ENCODE measurements at regions not wholly inside any gene's neighbourhood (a gene's known extent, or its start where the extent isn't known, plus 50 kb on each side); places are given as distances from the start of the nearest gene placed in this dataset.

DNA sequence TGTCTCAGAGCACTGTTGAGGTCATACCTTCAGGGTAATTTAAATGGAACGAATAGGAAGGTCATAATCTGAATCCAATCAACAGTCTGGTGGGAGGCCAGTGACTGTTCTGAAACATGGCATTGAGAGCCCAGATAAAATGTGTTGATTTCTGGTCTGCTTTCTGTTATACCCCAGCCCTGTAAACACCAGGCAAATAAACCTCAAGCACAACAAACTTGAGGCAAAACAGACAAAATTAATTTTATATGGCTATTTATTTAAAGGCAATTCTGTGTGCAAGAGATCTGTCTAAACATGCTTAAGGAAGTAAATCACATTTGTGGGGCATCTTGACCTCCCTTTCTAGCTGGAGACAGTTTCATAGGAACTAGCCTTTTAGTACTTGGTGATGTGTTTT, 140.9 kb upstream of the SPEF2 start:
- intact Hi-C loops (cut with DNase I; ENCODE audit: low total_unique reads), result no loop called here
- no peaks in the 10 kb centered on the region for H3K36me3 ChIP-seq
- TF ChIP-seq POLR2AphosphoS5 (IDR thresholded peaks at IDR 0.05), result no peak
- TF ChIP-seq, protein P1, sequence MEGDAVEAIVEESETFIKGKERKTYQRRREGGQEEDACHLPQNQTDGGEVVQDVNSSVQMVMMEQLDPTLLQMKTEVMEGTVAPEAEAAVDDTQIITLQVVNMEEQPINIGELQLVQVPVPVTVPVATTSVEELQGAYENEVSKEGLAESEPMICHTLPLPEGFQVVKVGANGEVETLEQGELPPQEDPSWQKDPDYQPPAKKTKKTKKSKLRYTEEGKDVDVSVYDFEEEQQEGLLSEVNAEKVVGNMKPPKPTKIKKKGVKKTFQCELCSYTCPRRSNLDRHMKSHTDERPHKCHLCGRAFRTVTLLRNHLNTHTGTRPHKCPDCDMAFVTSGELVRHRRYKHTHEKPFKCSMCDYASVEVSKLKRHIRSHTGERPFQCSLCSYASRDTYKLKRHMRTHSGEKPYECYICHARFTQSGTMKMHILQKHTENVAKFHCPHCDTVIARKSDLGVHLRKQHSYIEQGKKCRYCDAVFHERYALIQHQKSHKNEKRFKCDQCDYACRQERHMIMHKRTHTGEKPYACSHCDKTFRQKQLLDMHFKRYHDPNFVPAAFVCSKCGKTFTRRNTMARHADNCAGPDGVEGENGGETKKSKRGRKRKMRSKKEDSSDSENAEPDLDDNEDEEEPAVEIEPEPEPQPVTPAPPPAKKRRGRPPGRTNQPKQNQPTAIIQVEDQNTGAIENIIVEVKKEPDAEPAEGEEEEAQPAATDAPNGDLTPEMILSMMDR (IDR thresholded peaks at IDR 0.05 in 8 of 11, conservative IDR thresholded peaks at IDR 0.05 in 3 of 11), result no peak
- no peak for TF ChIP-seq POLR2A (IDR thresholded peaks at IDR 0.05)
- no peak overlapping the region for H3K4me3 ChIP-seq
- H3K27ac ChIP-seq, result no peak overlapping the region
- peaks cover 0 to 13% (median 1%) of the 10 kb centered on the region in 6 donors for H3K4me1 ChIP-seq
- DNase-seq, result no peak
- no peaks in the 10 kb centered on the region for H3K9me3 ChIP-seq
- no peaks in the 10 kb centered on the region for H3K27me3 ChIP-seq (replicated peaks in 1 of 7)
- 56 to 79% (median 57%) methylated on average over 1 of the region's 1 CpG for WGBS, 5 donors

DNA sequence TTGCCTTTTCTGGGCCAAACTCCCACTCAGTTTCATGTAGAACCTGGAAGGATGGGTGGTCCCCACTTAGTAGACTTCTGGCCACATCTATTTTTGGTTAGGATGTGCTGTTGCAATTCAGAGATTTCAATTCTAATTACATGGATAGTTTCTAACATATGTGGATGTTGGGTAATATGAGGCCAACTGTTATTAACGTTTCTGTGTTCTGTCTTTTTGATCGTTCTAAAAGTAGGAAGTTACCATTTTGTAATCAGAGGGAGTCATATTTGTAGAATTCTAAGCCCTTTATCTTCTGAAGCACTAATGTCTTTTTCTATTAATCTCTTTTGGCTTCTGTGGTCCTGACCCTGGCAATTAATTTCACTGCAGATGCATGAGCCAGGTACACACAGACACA, 141.6 kb upstream of the SPEF2 start:
- no peak overlapping the region for H3K27ac ChIP-seq
- H3K36me3 ChIP-seq, result no peaks in the 10 kb centered on the region
- intact Hi-C loops (cut with DNase I; ENCODE audit: low total_unique reads), result no loop called here
- 27 to 54% (median 41%) methylated on average over 2 of the region's 2 CpGs for WGBS, 5 donors
- peaks cover 0 to 13% (median 1%) of the 10 kb centered on the region in 6 donors for H3K4me1 ChIP-seq
- TF ChIP-seq POLR2AphosphoS5 (IDR thresholded peaks at IDR 0.05) (no peak), POLR2A (IDR thresholded peaks at IDR 0.05) (no peak)
- TF ChIP-seq, protein P1 (IDR thresholded peaks at IDR 0.05 in 8 of 11, conservative IDR thresholded peaks at IDR 0.05 in 3 of 11), result no peak
- no peak overlapping the region for H3K4me3 ChIP-seq
- DNase-seq, result no peak
- H3K27me3 ChIP-seq (replicated peaks in 1 of 7), result no peaks in the 10 kb centered on the region
- H3K9me3 ChIP-seq, result no peaks in the 10 kb centered on the region

DNA sequence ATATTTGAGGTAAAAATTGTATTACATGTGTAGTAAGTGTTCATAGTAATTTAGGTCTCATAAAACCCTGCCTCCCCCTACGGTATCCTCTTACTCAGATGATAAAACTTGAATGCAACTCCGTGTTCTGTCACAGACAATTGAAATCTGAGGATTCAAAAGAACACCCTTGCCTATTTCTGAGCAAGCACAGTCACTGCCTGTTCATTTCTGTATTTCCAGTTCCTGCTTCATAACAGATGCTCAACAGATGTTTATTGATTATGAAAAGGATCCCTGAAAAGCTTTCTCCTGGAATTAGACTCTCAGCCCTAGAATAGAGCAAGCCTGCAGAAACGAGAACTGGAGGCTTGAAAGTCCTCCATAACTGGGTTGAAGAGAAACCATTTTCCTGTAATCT, 144.1 kb upstream of the SPEF2 start:
- 69 to 84% (median 74%) methylated on average over 3 of the region's 3 CpGs for WGBS, 5 donors
- Histone ChIP-seq H3K36me3 (no peaks in the 10 kb centered on the region), H3K9me3 (no peaks in the 10 kb centered on the region), H3K4me3 (no peak overlapping the region), H3K27me3 (replicated peaks in 1 of 7) (no peaks in the 10 kb centered on the region), H3K4me1 (peaks cover 0 to under 1% (median 0%) of the 10 kb centered on the region in 6 donors), H3K27ac (no peak overlapping the region)
- TF ChIP-seq, protein P1 (IDR thresholded peaks at IDR 0.05 in 8 of 11, conservative IDR thresholded peaks at IDR 0.05 in 3 of 11), result no peak
- TF ChIP-seq POLR2AphosphoS5 (IDR thresholded peaks at IDR 0.05) (no peak), POLR2A (IDR thresholded peaks at IDR 0.05) (no peak)
- intact Hi-C loops (cut with DNase I; ENCODE audit: low total_unique reads), result no loop called here
- no peak for DNase-seq

DNA sequence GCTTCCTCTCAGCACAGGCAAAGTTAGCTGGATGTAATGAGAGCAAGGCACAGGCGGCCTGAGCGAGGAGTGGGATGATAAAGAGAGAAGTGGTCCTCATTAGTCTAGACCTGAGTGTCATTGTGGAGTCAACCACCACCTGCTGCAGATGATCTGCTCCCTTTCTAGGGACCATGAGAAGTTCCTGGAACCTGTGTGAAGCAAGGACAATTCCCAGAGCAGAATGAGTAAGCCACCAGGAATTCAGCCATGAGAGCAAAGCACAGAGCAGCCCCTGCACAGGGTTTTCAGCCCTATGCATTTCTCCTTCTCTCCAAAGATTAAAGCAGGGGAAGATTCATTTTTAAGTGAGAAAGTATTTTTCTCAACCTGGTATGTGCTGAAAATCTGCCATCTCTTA, 146.8 kb upstream of the SPEF2 start:
- H3K9me3 ChIP-seq, result no peaks in the 10 kb centered on the region
- H3K27ac ChIP-seq, result no peak overlapping the region
- H3K4me1 ChIP-seq, result no peaks in the 10 kb centered on the region
- H3K36me3 ChIP-seq, result no peaks in the 10 kb centered on the region
- H3K27me3 ChIP-seq (replicated peaks in 1 of 7), result no peaks in the 10 kb centered on the region
- no peak for DNase-seq
- 75 to 91% (median 82%) methylated on average over 2 of the region's 2 CpGs for WGBS, 5 donors
- intact Hi-C loops (cut with DNase I; ENCODE audit: low total_unique reads), result no loop called here
- TF ChIP-seq POLR2AphosphoS5 (IDR thresholded peaks at IDR 0.05) (no peak), POLR2A (IDR thresholded peaks at IDR 0.05) (no peak)
- H3K4me3 ChIP-seq, result no peak overlapping the region

DNA sequence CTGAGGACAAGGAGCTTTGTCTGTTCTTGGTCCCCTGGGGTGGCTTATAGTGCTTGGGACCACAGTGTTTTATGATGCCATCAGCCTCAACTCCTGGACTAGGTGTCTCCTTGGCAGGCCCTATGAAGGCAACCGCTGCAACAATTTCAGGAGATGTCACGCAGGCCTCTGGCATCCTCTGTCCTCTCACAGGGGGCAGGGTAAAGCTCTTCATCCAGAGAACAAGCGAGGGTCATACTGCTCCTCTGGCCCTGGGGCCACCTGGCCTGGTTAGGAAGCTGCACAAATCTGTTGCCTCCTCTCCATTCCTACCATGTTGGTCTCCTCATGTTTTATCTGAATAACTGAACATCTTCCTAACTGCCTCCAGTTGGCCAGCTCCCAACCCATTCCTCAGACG, 148.9 kb upstream of the SPEF2 start:
- Histone ChIP-seq H3K9me3 (peaks cover 0 to 6% (median 0%) of the 10 kb centered on the region in 8 donors), H3K36me3 (no peaks in the 10 kb centered on the region), H3K4me3 (no peak overlapping the region), H3K27me3 (replicated peaks in 1 of 7) (no peaks in the 10 kb centered on the region), H3K4me1 (no peaks in the 10 kb centered on the region), H3K27ac (no peak overlapping the region)
- intact Hi-C loops (cut with DNase I; ENCODE audit: low total_unique reads), result no loop called here
- DNase-seq, result no peak
- TF ChIP-seq POLR2AphosphoS5 (IDR thresholded peaks at IDR 0.05) (no peak), POLR2A (IDR thresholded peaks at IDR 0.05) (no peak)
- TF ChIP-seq, protein P1 (IDR thresholded peaks at IDR 0.05 in 8 of 11, conservative IDR thresholded peaks at IDR 0.05 in 3 of 11), result no peak
- WGBS, 5 donors, result 75 to 86% (median 79%) methylated on average over 4 of the region's 4 CpGs

Measured in spleen (tissue), 11 donors.